Activated B cell treated with CpG ODN at 0.5 μM for 24 hours (primary cell): ENCODE measurements at regions not wholly inside any gene's neighbourhood (a gene's known extent, or its start where the extent isn't known, plus 50 kb on each side); places are given as distances from the start of the nearest gene placed in this dataset.

Experiments
- ATAC-seq: fragments of 200-7000 bp; cut with Tn5 transposase; one replicate; pipeline ENCODE4 v1.10.0; 2021; ENCODE audit warnings: low read depth, mild to moderate bottlenecking, moderate library complexity
- CTCF ChIA-PET: fragments of 350-600 bp; sonication (Branson Sonifier 250); formaldehyde crosslinking; loops from one replicate; lab custom pipeline; 2021; ENCODE audit warnings: antibody characterized with exemption; lab: Charles Lee
- POLR2A ChIA-PET: fragments of 350-600 bp; sonication (Branson Sonifier 250); formaldehyde crosslinking; loops from one replicate; lab custom pipeline; 2021; ENCODE audit warnings: antibody characterized with exemption; lab: Charles Lee
- DNase-seq: peaks from one replicate; pipeline ENCODE4 v3.0.0; 2022
- H3K27ac Mint-ChIP-seq: one replicate; pipeline ENCODE4 v1.8.0; 2020; ENCODE audit warnings: mixed read lengths
- H3K27me3 Mint-ChIP-seq: one replicate; pipeline ENCODE4 v1.8.0; 2021; ENCODE audit warnings: mixed read lengths
- H3K36me3 Mint-ChIP-seq: one replicate; pipeline ENCODE4 v1.8.0; 2021; ENCODE audit warnings: low read depth, mixed read lengths
- H3K4me1 Mint-ChIP-seq: one replicate; pipeline ENCODE4 v1.8.0; 2021; ENCODE audit warnings: mixed read lengths
- H3K4me3 Mint-ChIP-seq: one replicate; pipeline ENCODE4 v1.8.0; 2020; ENCODE audit warnings: mild to moderate bottlenecking, mixed read lengths
- H3K9me3 Mint-ChIP-seq: one replicate; pipeline ENCODE4 v1.8.0; 2020; ENCODE audit warnings: mixed read lengths
- intact Hi-C: fragments of 100-400 bp; cut with micrococcal nuclease; formaldehyde crosslinking; loops from one replicate; pipeline ENCODE4 v1.15.1; 2024
- TF ChIP-seq, protein P1 (sequence below): fragments of 200-600 bp; IDR thresholded peaks from one replicate; pipeline ENCODE4 v1.8.0; 2022; ENCODE audit warnings: antibody characterized with exemption, mild to moderate bottlenecking

DNA sequence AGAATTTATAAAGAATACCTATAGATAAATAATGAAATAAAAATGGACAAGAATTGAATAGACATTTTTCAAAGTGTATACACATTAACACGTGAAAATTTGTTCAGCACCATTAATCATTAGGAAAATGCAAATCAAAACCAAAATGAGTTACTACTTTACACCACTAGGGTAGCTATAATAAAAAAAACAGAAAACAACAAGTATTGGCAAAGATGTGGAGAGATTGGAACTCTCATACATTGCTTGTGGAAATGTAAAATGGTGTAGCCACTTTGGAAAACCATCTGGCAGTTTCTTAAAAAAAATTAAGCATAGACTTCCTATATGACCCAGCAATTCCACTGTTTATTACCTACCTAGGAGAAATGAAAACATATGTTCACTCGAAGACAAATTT, 172.8 kb upstream of the P2RY1 start:
- no peak for DNase-seq
- ATAC-seq: no peak
- H3K4me1 Mint-ChIP-seq: no peaks in the 10 kb centered on the region
- peaks cover 2% of the 10 kb centered on the region for H3K27me3 Mint-ChIP-seq
- H3K9me3 Mint-ChIP-seq: peaks cover 14% of the 10 kb centered on the region
- no peak overlapping the region for H3K27ac Mint-ChIP-seq
- H3K4me3 Mint-ChIP-seq: no peak overlapping the region
- ChIA-PET POLR2A (interaction anchor here (0.6 kb wide), 1 partner anchor 19 kb away, joined by 3 read pairs; no protein-coding TSS in a partner anchor), CTCF (no interaction called here)
- TF ChIP-seq, protein P1, sequence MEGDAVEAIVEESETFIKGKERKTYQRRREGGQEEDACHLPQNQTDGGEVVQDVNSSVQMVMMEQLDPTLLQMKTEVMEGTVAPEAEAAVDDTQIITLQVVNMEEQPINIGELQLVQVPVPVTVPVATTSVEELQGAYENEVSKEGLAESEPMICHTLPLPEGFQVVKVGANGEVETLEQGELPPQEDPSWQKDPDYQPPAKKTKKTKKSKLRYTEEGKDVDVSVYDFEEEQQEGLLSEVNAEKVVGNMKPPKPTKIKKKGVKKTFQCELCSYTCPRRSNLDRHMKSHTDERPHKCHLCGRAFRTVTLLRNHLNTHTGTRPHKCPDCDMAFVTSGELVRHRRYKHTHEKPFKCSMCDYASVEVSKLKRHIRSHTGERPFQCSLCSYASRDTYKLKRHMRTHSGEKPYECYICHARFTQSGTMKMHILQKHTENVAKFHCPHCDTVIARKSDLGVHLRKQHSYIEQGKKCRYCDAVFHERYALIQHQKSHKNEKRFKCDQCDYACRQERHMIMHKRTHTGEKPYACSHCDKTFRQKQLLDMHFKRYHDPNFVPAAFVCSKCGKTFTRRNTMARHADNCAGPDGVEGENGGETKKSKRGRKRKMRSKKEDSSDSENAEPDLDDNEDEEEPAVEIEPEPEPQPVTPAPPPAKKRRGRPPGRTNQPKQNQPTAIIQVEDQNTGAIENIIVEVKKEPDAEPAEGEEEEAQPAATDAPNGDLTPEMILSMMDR: no peak
- H3K36me3 Mint-ChIP-seq: no peaks in the 10 kb centered on the region
- intact Hi-C loops: no loop called here

DNA sequence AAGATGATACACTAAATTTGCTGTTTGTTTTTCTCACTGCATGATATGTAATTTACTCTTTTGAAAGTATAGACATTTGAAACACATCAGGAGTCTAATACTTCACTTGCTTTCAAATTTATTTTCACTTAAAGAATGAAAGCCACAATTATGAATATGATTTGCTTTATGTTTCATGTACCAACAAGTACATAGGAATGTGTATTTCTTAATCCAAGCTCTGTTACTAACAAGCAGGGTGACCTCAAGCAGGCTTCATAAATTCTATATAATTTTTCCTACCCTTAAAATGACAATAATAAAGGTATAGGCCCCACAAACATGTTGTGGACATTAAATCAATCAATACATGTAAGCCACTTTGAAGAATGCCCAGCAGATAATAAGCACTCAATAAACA, 170.2 kb upstream of the P2RY1 start:
- CTCF ChIA-PET: no interaction called here
- intact Hi-C loops: no loop called here
- Mint-ChIP-seq H3K36me3 (no peaks in the 10 kb centered on the region), H3K27ac (no peak overlapping the region), H3K27me3 (no peaks in the 10 kb centered on the region), H3K4me3 (no peak overlapping the region), H3K4me1 (no peaks in the 10 kb centered on the region), H3K9me3 (peaks cover 14% of the 10 kb centered on the region)
- ATAC-seq (no peak), DNase-seq (no peak)
- TF ChIP-seq, protein P1: no peak
- POLR2A ChIA-PET: no interaction called here

DNA sequence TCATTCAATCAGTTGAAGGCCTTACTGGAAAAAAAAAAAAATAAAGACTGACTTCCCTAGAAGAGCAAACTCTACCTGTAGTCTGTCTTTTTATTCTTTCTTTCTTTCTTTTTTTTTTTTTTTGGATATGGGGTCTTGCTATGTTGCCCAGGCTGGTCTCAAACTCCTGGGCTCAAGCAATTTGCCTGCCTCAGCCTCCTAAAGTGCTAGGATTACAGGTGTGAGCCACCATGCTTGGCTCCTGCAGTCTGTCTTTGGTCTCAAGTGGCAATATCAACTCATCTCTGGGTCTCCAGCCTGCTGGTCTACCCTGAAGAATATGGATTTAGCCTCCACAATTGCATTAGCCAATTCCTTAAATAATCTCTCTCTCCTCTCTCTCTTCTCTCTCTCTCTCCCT, 167.7 kb upstream of the P2RY1 start:
- ATAC-seq: no peak
- H3K27me3 Mint-ChIP-seq: peaks cover 4% of the 10 kb centered on the region
- no peak overlapping the region for H3K4me3 Mint-ChIP-seq
- no peak for DNase-seq
- POLR2A ChIA-PET: no interaction called here
- H3K4me1 Mint-ChIP-seq: peaks cover 3% of the 10 kb centered on the region
- intact Hi-C loops: no loop called here
- CTCF ChIA-PET: no interaction called here
- no peak overlapping the region for H3K27ac Mint-ChIP-seq
- no peaks in the 10 kb centered on the region for H3K36me3 Mint-ChIP-seq
- TF ChIP-seq, protein P1: no peak
- peaks cover 3% of the 10 kb centered on the region for H3K9me3 Mint-ChIP-seq

DNA sequence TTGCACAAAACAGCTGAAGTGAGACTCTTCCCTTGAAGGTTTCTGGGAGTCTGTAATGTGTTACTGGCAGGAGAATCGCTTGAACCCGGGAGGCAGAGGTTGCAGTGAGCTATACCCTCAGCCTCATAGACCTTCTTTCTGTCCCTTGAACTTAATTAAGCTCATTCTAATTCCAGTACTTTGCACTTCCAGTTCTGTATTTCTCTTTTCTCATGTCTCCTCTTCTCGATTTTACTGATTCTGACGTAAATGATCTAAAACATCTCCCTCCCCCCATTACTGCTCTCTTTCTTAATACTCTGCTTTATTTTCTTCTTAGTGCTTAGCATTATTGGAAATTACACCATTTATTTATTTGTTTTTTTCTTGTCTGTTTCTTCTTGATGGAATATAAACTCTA, 165.4 kb upstream of the P2RY1 start:
- CTCF ChIA-PET: no interaction called here
- no peak overlapping the region for H3K4me3 Mint-ChIP-seq
- H3K4me1 Mint-ChIP-seq: peaks cover 3% of the 10 kb centered on the region
- peaks cover 4% of the 10 kb centered on the region for H3K27me3 Mint-ChIP-seq
- no peaks in the 10 kb centered on the region for H3K9me3 Mint-ChIP-seq
- TF ChIP-seq, protein P1: no peak
- H3K36me3 Mint-ChIP-seq: no peaks in the 10 kb centered on the region
- intact Hi-C loops: no loop called here
- POLR2A ChIA-PET: no interaction called here
- DNase-seq (no peak), ATAC-seq (no peak)
- no peak overlapping the region for H3K27ac Mint-ChIP-seq

DNA sequence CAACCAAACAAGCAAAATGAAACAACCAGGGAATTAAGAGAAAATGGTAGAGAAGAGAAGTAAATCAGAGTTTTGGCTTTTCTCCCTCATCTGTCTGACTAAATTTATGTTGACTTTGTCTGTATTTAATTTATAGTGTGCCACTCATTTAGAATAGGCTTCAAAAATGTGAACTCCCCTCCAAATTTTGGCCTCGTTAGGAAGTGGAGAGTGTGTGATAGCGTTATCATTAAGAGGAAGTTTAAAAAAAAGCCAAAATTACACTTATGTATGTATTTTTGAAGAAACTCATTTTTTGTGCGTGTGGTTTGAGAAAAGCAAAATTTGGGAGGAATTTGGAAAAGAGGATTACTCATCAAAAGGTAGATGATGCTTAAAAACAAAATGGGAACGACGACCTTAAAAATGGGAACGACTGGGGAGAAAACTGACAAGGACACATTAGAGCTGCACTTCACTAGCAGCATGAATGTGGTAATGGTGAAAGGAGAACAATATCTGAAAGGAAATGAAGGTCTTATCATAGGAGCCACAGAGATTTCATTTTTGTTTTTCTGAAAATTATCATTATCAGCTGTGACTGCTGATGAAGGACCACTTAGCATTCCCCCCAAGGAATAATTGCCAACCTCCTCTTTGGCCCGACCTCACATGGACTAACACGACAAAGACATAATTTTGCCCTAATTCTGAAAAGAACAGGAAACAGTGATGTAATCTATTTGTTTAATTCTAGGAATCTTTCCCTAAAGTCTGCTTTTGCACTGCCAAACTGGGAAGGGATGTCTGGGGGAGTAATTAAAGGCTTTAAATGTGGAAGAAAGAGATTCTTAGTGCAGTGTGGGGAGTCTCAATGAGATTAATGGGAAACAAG, 163.2 kb upstream of the P2RY1 start:
- intact Hi-C loops: no loop called here
- H3K36me3 Mint-ChIP-seq: no peaks in the 10 kb centered on the region
- POLR2A ChIA-PET: no interaction called here
- H3K27me3 Mint-ChIP-seq: peaks cover 4% of the 10 kb centered on the region
- CTCF ChIA-PET: no interaction called here
- H3K9me3 Mint-ChIP-seq: no peaks in the 10 kb centered on the region
- TF ChIP-seq, protein P1: no peak
- H3K4me1 Mint-ChIP-seq: peaks cover 3% of the 10 kb centered on the region
- no peak overlapping the region for H3K27ac Mint-ChIP-seq
- ATAC-seq (no peak), DNase-seq (no peak)
- H3K4me3 Mint-ChIP-seq: no peak overlapping the region
